GM19351 (cell line): ENCODE measurements at regions not wholly inside any gene's neighbourhood (a gene's known extent, or its start where the extent isn't known, plus 50 kb on each side); places are given as distances from the start of the nearest gene placed in this dataset.

Source experiments
- ATAC-seq: cut with Tn5 transposase; IDR thresholded peaks from one replicate; pipeline ENCODE4 v1.9.1; 2021; ENCODE audit warnings: mild to moderate bottlenecking, moderate library complexity; ENCODE audit not compliant: unreplicated experiment

- ATAC-seq: no peak
These were observed 139.9 kb downstream of the GADD45G start for GRCh38 chr9:89744730-89745129.

- ATAC-seq: no peak
These were observed 141.0 kb downstream of the GADD45G start for GRCh38 chr9:89745601-89746376.

GRCh38 chr9:89746385-89747116 lies 141.7 kb downstream of the GADD45G start:
- ATAC-seq: no peak

- ATAC-seq: no peak
These were observed 142.8 kb downstream of the GADD45G start for GRCh38 chr9:89747596-89747995.

GRCh38 chr9:89748021-89748670 lies 143.3 kb downstream of the GADD45G start:
- no peak for ATAC-seq

- ATAC-seq: no peak
These were observed 144.2 kb downstream of the GADD45G start for GRCh38 chr9:89748831-89749499.

GRCh38 chr9:89749500-89750116 lies 144.8 kb downstream of the GADD45G start:
- ATAC-seq: no peak

GRCh38 chr9:89750117-89750791 lies 145.4 kb downstream of the GADD45G start:
- no peak for ATAC-seq

GRCh38 chr9:89751079-89751825 lies 146.4 kb downstream of the GADD45G start:
- ATAC-seq: no peak

- no peak for ATAC-seq
These were observed 147.3 kb downstream of the GADD45G start for GRCh38 chr9:89752154-89752553.

GRCh38 chr9:89753472-89754055 lies 148.8 kb downstream of the GADD45G start:
- ATAC-seq: no peak

GRCh38 chr9:89754193-89754592 lies 149.4 kb downstream of the GADD45G start:
- no peak for ATAC-seq

- no peak for ATAC-seq
These were observed 151.0 kb downstream of the GADD45G start for GRCh38 chr9:89755821-89756220.

GRCh38 chr9:89756891-89757537 lies 152.2 kb downstream of the GADD45G start:
- no peak for ATAC-seq

GRCh38 chr9:89757776-89758528 lies 153.1 kb downstream of the GADD45G start:
- no peak for ATAC-seq

GRCh38 chr9:89759572-89759971 lies 154.8 kb downstream of the GADD45G start:
- ATAC-seq: no peak

GRCh38 chr9:89760123-89760522 lies 155.3 kb downstream of the GADD45G start:
- no peak for ATAC-seq

GRCh38 chr9:89764217-89764616 lies 159.4 kb downstream of the GADD45G start:
- ATAC-seq: no peak
